ENCODE measurements at regions not wholly inside any gene's neighbourhood (a gene's known extent, or its start where the extent isn't known, plus 50 kb on each side); places are given as distances from the start of the nearest gene placed in this dataset.
"Not testable (repeated sequence)": the region's sequence is repeated elsewhere in the genome, so short reads cannot be mapped to it uniquely, and the experiment has no call there.

DNA sequence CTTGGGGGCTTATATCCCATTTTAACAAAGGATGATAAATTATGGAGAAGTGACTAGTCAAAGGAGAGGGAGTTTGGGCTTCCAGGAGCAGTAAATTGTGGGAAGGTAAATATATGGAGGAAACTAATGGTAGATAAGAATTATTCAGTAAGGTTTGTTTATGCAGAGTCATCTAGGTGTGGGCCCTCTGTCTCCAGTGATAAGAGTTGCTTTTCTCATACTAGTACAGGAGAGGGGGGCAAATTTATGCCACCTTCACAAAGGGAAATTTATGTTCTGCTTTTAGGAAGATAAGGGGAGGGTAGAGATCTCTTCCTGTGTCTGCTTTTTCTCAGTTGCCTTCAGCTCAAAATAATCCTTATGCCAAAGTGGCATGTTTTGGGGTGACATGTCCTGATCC lies 383.7 kb upstream of the PPP2R3A start:
- TF ChIP-seq, protein P1, sequence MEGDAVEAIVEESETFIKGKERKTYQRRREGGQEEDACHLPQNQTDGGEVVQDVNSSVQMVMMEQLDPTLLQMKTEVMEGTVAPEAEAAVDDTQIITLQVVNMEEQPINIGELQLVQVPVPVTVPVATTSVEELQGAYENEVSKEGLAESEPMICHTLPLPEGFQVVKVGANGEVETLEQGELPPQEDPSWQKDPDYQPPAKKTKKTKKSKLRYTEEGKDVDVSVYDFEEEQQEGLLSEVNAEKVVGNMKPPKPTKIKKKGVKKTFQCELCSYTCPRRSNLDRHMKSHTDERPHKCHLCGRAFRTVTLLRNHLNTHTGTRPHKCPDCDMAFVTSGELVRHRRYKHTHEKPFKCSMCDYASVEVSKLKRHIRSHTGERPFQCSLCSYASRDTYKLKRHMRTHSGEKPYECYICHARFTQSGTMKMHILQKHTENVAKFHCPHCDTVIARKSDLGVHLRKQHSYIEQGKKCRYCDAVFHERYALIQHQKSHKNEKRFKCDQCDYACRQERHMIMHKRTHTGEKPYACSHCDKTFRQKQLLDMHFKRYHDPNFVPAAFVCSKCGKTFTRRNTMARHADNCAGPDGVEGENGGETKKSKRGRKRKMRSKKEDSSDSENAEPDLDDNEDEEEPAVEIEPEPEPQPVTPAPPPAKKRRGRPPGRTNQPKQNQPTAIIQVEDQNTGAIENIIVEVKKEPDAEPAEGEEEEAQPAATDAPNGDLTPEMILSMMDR (IDR thresholded peaks at IDR 0.05; ENCODE audit: low read depth, low read length, missing control alignments) = no peak
- no peak for DNase-seq (ENCODE audit: low read depth)
- no peak overlapping the region for H3K4me3 ChIP-seq (ENCODE audit: low read depth, low read length)

DNA sequence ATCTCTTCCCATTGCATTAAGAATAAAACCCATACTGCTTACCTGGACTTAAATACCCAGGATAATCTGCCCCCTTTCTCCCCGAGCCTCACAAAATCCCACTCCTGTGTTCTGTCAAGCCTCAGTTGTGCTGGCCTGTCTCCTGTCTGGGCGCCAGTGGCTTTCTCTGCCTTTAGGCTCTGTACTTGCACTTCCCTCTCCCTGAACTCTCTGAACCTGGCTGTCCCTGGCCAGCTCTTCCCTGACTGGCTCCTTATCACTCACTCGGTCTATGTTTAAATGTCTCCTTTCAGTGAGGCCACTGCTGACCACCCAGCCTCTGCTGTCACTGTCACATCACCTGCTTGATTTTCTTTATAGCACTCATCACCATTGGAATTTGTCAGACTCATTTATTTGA lies 382.7 kb upstream of the PPP2R3A start:
- TF ChIP-seq, protein P1 (IDR thresholded peaks at IDR 0.05; ENCODE audit: low read depth, low read length, missing control alignments) = no peak
- DNase-seq (ENCODE audit: low read depth) = no peak
- H3K4me3 ChIP-seq (ENCODE audit: low read depth, low read length) = no peak overlapping the region

DNA sequence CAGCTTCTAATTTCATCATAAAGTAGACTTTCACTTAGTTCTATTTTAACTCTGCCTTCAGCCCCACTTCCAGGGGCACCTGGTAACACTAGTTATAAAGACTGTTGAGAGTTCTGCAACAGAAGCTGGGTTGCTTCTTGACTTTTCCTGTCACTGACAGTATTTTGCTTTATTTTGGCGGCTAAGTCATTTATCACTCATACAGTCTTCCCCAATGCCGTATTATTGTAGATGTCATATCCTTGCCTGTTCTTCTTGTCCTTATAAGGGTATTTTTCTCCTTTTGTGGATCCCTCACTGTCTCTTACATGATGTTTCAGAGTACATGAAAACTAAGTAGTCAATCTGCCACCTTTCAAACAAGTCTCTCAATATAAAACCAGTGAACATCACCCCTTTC lies 369.0 kb upstream of the PPP2R3A start:
- no peak for DNase-seq (ENCODE audit: low read depth)
- TF ChIP-seq, protein P1 (IDR thresholded peaks at IDR 0.05; ENCODE audit: low read depth, low read length, missing control alignments) = no peak
- H3K4me3 ChIP-seq (ENCODE audit: low read depth, low read length) = no peak overlapping the region

DNA sequence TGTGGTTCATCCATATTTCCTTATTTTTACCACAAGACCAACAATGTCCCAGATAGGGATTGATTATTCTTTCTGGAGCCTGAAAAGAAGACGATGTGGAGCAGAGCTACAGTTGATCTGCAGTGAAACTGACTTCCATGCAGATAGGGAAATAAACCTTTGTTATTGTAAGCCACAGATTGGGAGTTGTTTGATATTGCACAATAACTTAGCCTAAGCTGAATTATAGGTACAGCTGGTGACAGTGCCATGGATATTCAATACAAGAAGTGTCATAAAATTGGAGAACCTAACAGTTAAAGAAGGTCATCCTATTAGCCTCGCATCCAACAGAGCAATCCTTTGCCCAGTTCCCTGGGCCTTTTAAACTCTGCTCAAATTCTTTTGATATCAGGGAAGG lies 367.7 kb upstream of the PPP2R3A start:
- TF ChIP-seq, protein P1 (IDR thresholded peaks at IDR 0.05; ENCODE audit: low read depth, low read length, missing control alignments) = no peak
- no peak for DNase-seq (ENCODE audit: low read depth)
- no peak overlapping the region for H3K4me3 ChIP-seq (ENCODE audit: low read depth, low read length)

DNA sequence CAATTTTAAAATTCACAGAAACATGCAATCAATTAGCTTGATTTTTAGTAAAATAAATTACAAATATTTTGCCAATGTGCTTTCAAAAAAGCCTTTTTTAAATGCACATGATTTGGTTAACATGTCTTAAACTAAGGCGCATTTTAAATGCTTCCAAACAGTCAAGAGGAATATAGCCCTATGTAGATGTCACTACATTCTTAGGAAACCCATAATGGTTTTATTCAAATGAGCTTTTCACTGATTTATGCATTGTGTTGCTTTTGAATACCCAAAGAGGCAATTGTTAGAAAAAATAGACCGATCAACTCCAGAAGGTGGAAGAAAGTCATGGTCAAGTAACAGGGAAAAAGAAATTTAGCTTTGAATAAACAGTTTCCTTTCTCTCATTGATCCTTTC lies 366.9 kb upstream of the PPP2R3A start:
- no peak for DNase-seq (ENCODE audit: low read depth)
- TF ChIP-seq, protein P1 (IDR thresholded peaks at IDR 0.05; ENCODE audit: low read depth, low read length, missing control alignments) = no peak
- H3K4me3 ChIP-seq (ENCODE audit: low read depth, low read length) = no peak overlapping the region

DNA sequence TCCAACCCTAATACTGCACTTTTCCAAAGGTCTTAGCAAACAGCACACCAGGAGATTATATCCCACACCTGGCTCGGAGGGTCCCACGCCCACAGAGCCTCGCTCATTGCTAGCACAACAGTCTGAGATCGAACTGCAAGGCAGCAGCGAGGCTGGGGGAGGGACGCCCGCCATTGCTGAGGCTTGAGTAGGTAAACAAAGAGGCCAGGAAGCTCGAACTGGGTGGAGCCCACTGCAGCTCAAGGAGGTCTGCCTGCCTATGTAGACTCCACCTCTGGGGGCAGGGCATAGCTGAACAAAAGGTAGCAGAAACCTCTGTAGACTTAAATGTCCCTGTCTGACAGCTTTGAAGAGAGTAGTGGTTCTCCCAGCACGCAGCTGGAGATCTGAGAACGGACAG lies 361.0 kb upstream of the PPP2R3A start:
- not testable (repeated sequence) for DNase-seq (ENCODE audit: low read depth); H3K4me3 ChIP-seq (ENCODE audit: low read depth, low read length)

DNA sequence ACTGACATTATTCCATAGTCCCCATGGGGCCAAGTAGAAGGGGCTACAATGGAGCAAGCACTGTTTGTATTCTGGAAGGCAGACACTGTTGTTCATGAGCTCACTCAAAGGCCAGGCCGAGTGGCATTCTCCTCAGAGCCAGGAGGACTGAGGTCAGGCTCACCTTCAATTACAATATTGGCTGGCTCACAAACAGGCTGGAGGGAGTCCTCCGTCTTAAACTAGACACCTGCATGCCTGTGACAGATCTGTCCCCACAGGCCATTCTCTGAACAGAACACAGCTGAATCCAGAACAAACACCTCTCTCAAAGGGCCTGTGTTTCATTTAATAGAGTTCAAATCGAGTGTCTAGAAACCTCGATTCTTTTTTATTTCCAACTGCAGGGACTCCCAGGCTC lies 347.4 kb upstream of the PPP2R3A start:
- TF ChIP-seq, protein P1 (IDR thresholded peaks at IDR 0.05; ENCODE audit: low read depth, low read length, missing control alignments) = no peak
- no peak for DNase-seq (ENCODE audit: low read depth)
- no peak overlapping the region for H3K4me3 ChIP-seq (ENCODE audit: low read depth, low read length)
